ENCODE measurements at regions not wholly inside any gene's neighbourhood (a gene's known extent, or its start where the extent isn't known, plus 50 kb on each side); places are given as distances from the start of the nearest gene placed in this dataset.
"Not testable (repeated sequence)": the region's sequence is repeated elsewhere in the genome, so short reads cannot be mapped to it uniquely, and the experiment has no call there.

DNA sequence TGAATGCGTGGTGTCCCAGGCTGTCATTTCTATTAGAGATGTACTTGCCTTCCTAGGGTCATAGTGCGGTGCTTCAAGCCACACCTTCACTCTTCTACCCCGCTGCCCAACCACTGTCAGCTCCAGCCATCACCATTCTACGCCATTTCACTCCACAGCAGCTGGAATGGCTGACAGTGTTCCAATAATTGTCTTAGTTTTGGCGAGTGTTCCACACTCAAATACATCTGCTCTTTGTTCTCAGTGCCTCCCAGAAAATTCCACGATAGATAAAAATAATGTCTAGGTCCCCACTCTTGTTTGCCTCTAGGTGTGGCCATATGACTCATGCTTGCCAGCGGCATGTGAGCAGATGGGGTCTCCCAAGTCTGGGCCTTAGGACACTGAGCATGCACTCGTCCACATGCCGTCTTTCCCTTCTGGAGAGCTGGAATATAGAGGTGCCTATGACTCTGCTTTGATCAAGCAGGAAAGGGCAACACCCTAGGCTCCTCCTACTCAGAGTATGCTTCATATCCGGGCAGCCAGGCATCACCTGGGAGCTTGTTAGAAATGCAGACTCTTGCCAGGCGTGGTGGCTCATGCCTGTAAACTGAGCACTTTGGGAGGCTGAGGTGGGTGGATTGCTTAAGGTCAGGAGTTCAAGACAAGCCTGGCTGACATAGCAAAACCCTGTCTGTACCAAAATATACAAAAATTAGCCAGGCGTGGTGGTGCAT lies 163.0 kb downstream of the BRMS1L start:
- intact Hi-C loops (cut with micrococcal nuclease): no loop called here

- intact Hi-C loops (cut with micrococcal nuclease): no loop called here
These were observed 162.4 kb downstream of the BRMS1L start for GRCh38 chr14:35988550-35988949.

DNA sequence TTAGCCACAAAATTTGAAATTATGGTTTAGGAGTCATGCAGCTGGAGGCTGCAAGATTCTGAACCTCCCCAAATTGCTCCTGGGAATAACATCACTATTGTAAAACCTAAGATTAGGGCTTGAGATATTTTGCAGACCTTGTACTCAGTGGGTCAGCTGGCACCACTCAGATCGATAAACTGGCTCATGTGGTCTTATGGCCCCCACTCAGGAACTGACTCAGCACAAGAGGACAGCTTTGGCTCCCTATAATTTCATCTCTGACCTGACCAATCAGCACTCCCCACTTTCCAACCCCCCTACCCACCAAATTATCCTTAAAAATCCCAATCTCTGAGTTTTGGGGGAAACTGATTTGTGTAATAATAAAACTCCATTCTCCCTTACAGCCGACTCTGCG lies 161.6 kb downstream of the BRMS1L start:
- intact Hi-C loops (cut with micrococcal nuclease): no loop called here

DNA sequence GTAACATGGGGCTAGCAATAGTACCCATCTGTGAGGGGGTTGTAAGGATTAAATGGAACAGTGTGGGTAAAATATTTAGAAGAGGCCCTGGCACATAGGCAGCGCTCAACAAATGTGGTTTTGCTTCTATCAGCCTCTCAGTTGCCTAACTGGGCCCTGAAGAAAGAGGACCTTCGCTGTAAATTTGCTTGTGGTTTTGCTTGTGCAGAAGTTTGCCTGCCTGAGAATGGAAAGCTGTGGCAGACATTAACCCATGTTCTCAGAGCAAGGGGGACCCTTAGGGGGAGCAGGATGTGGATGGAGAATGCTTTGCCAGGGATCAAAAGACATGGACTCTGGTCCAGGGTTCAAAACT lies 160.1 kb downstream of the BRMS1L start:
- intact Hi-C loops (cut with micrococcal nuclease): no loop called here

DNA sequence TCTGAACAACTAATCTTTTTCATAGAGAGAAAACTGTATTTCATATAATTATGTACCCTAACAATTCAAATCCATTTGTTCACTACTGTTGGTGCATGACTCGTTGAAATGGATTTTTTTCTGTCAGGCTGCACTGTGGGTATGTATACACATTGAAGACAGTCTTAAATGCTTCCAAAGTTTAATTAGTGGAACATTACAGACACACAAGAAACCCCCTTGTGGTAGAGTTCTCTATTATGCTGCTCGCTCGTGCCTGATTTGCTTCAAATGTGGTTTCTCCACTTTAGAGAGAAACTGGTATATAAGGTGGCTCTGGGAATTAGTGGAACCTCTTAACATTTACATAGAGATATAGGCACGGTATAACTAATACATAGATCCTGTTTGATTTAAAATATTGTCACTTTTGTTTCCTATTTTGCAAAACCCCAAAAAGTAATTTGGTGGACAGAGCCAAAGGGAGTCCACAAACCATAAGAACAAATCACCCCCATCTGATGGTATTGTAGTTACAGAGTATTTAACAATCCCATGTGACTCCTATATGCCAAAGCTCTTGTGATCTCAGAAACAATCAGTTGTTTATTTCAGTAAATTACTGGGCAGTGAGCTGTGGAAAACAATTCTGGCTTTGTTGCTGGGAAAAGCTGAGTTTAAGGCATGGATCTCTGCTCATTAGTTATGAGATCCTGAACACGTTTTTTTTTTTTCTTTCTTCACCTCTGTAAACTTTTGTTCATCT lies 159.5 kb downstream of the BRMS1L start:
- intact Hi-C loops (cut with micrococcal nuclease): no loop called here

GRCh38 chr14:35979531-35979930 lies 153.4 kb downstream of the BRMS1L start:
- intact Hi-C loops (cut with micrococcal nuclease): no loop called here

DNA sequence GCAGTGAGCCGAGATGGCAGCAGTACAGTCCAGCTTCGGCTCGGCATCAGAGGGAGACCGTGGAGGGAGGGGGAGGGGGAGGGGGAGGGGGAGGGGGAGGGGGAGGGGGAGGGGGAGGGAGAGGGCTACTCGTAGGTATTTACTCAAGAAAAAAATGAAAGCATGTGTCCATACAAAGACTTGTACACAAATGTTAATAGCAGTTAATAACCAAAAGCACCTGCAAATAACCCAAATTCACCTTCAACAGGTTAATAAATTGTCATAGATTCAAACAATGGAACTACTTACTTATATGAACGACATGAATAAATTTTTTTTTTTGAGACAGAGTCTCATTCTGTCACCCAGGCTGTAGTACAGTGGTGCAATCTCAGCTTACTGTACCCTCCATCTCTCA lies 152.4 kb downstream of the BRMS1L start:
- intact Hi-C loops (cut with micrococcal nuclease): no loop called here

- intact Hi-C loops (cut with micrococcal nuclease): no loop called here
These were observed 149.7 kb downstream of the BRMS1L start for GRCh38 chr14:35975814-35976213.

- intact Hi-C loops (cut with micrococcal nuclease): no loop called here
These were observed 147.6 kb downstream of the BRMS1L start for GRCh38 chr14:35973770-35974169.

- intact Hi-C loops (cut with micrococcal nuclease): no loop called here
These were observed 146.0 kb downstream of the BRMS1L start for GRCh38 chr14:35971965-35972630.

- intact Hi-C loops (cut with micrococcal nuclease): no loop called here
These were observed 143.2 kb downstream of the BRMS1L start for GRCh38 chr14:35969310-35969709.

- intact Hi-C loops (cut with micrococcal nuclease): no loop called here
These were observed 139.3 kb downstream of the BRMS1L start for GRCh38 chr14:35965400-35965799.

- intact Hi-C loops (cut with micrococcal nuclease): no loop called here
These were observed 138.7 kb downstream of the BRMS1L start for GRCh38 chr14:35964697-35965286.

GRCh38 chr14:35963209-35963608 lies 137.1 kb downstream of the BRMS1L start:
- intact Hi-C loops (cut with micrococcal nuclease): no loop called here

DNA sequence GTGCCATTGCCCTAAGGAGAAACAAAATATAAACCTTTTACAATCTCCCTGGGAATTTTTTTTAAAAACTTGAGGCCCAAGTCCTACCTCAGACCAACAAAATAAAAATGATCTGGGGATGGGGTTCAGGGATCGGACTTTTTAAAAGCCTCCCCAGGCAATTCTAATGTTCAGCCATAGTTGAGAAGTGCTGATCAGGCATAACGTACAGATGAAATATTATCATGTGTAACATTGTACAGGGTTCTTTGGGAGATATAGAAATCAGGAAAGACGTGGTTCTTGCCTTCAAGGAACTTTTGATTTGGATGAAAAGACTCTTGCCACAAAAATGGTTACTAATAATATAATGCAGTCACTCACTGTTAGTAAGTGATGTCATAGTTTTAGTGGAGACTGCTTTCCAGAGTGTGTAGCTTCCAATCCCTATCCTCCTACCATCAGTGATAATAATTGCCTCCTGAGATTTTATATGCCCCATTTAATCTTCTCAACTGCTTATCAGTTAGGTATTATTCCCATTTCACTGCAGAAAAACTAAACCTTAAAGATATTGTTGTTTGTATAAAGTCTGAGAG lies 135.6 kb downstream of the BRMS1L start:
- intact Hi-C loops (cut with micrococcal nuclease): no loop called here

DNA sequence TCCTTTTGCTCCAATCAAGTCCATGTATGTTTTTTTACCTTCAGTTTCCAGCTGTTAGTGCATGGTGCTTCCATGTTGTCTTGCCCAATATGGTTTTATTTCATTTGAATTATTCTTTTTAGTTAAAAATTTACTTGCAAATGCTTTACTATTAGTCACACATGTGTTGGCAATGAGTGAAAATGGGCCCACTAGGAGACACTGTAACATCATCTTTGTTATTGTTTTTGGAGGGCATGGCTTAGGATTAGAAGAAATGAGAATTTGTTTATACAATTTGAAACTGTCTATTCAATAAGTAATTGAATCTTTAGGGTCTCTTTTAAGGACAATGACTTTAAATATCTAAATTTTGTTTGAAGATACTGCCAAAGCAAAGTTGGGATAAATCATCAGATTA lies 133.7 kb downstream of the BRMS1L start:
- intact Hi-C loops (cut with micrococcal nuclease): no loop called here

- intact Hi-C loops (cut with micrococcal nuclease): no loop called here
These were observed 132.4 kb downstream of the BRMS1L start for GRCh38 chr14:35958499-35958898.

GRCh38 chr14:35956376-35957085 lies 130.4 kb downstream of the BRMS1L start:
- intact Hi-C loops (cut with micrococcal nuclease): no loop called here

- intact Hi-C loops (cut with micrococcal nuclease): no loop called here
These were observed 126.4 kb downstream of the BRMS1L start for GRCh38 chr14:35952584-35952983.

DNA sequence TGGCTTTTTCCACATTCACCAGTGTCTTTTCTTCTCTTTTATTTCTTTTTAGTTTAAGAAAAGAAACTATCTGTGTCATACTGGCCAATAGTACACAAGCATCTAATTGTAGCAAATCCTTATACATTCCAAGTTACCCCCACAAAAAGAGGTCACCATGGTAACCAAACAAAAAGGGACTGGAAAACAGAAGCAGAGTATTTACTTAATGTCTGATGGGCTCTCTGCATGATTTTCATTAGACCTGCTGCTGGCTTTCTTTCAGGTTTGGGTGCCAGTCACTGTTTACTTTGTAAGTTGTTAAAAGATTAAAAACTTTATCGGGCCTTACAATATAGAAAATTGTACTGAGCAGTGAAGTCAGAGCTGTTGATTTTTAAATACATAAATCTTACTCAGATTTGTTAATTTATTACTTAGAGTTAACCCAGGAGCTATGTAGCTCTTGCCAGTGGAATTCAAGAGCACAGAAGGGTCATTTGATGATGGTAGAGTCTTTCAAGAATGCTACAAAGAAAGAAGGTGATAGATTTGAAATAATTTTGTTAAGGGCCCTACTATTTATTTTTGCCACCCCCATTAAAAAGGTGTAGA lies 123.9 kb downstream of the BRMS1L start:
- intact Hi-C loops (cut with micrococcal nuclease): no loop called here

GRCh38 chr14:35947983-35948382 lies 121.8 kb downstream of the BRMS1L start:
- intact Hi-C loops (cut with micrococcal nuclease): not testable (repeated sequence)

All from T-helper 2 cell treated with Interferon-gamma antibody and Interleukin-4, amounts not matched to agents 100 ng/mL and 5 ng/mL, for 36 hours (primary cell).